OCI-LY1 (cell line): ENCODE measurements at regions not wholly inside any gene's neighbourhood (a gene's known extent, or its start where the extent isn't known, plus 50 kb on each side); places are given as distances from the start of the nearest gene placed in this dataset.

Source experiments
- EZH2 ChIP-seq: fragments of 200-600 bp; sonication (generic), shearing (Covaris generic); IDR thresholded peaks from 2 replicates; pipeline ENCODE4 v1.8.0; 2017; ENCODE audit warnings: borderline replicate concordance, mixed run types, mild to moderate bottlenecking, antibody characterized with exemption, low read length, moderate library complexity, mixed read lengths
- TF ChIP-seq, protein P1 (sequence below): fragments of 200-600 bp; sonication (generic), shearing (Covaris generic); IDR thresholded peaks from 2 replicates; pipeline ENCODE4 v1.5.1; 2017; ENCODE audit warnings: mild to moderate bottlenecking, antibody characterized with exemption, low read length, moderate library complexity, mixed read lengths

DNA sequence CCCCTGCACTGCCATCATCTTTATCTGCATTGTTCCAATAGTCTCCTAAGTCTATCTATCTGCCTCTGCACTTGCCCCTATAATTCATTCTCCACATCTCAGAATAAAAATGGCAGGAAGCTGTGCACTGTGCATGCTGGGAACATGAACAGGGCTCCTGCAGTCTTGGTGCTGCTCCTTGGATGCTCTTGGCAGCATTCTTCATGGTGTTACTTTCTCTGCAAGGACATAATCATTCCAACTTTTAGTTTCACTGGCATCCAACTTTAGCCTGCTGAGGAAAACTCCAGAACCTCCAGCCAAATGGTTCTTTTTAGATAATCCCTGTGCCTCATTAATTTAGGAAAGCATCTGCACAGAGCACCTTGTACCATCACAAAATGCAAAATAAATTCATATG, 208.3 kb downstream of the STK31 start:
- TF ChIP-seq, protein P1, sequence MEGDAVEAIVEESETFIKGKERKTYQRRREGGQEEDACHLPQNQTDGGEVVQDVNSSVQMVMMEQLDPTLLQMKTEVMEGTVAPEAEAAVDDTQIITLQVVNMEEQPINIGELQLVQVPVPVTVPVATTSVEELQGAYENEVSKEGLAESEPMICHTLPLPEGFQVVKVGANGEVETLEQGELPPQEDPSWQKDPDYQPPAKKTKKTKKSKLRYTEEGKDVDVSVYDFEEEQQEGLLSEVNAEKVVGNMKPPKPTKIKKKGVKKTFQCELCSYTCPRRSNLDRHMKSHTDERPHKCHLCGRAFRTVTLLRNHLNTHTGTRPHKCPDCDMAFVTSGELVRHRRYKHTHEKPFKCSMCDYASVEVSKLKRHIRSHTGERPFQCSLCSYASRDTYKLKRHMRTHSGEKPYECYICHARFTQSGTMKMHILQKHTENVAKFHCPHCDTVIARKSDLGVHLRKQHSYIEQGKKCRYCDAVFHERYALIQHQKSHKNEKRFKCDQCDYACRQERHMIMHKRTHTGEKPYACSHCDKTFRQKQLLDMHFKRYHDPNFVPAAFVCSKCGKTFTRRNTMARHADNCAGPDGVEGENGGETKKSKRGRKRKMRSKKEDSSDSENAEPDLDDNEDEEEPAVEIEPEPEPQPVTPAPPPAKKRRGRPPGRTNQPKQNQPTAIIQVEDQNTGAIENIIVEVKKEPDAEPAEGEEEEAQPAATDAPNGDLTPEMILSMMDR, result no peak
- no peak for TF ChIP-seq EZH2
